Fibroblast of gingiva (primary cell): ENCODE measurements at regions not wholly inside any gene's neighbourhood (a gene's known extent, or its start where the extent isn't known, plus 50 kb on each side); places are given as distances from the start of the nearest gene placed in this dataset.
"Not testable (repeated sequence)": the region's sequence is repeated elsewhere in the genome, so short reads cannot be mapped to it uniquely, and the experiment has no call there.

Experiments
- DNase-seq: peaks from one replicate; pipeline ENCODE4 v3.0.0-alpha.2; 2011; ENCODE audit warnings: low read depth

DNA sequence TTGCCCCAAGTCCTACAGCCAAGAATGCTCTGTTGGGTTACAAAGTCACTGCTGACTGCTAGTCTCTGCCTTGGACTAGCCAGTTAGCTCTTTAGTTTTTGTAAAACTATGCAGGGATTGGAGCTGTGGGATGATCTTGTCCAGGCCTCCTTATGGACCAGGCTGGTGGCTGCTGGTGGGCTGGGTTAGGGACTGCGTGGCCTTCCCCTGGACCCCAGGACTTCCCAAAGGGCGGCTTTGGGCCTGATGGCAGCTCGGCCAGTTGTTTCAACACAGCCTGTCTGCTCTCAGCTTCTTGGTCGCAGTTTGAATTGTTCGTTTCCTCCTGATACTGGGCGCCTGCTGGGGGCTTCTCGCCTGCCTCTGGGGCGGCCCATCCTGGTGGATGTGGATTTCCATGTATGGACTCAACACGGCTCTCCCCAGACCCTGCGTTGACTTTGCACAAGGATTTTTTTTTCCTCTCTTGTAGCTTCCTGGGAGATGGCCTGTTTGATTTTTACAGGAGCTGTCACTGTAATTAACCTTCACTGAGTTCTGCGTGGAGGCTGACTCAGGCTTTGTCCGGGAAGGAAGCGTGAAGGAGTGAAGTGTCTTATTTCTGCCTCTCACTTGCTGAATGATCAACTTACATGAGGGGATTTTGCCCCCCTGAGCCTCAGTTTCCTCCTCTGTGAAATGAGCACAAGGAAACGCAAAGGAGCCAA lies 91.9 kb upstream of the NEURL1B start:
- no peak for DNase-seq

DNA sequence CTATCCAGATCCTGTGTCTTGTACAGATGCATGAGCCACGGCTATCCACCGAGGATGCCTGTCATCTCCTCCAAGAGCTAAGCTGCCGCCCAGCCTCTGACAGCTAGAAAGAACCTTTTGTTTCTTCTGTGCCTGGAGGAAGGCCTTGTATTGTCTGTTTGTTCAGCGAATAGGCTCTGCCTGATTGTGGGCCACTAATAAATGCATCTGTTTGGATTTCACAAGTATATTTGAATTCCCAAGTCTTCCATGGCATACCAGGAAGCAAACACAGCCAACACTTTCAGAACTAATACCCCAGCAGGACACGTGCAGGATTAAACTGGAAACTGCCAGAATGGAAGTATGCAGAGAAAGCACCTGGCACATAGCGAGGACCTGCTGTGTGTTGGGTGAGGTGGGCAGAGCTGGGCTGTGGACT lies 92.7 kb upstream of the NEURL1B start:
- DNase-seq = no peak

DNA sequence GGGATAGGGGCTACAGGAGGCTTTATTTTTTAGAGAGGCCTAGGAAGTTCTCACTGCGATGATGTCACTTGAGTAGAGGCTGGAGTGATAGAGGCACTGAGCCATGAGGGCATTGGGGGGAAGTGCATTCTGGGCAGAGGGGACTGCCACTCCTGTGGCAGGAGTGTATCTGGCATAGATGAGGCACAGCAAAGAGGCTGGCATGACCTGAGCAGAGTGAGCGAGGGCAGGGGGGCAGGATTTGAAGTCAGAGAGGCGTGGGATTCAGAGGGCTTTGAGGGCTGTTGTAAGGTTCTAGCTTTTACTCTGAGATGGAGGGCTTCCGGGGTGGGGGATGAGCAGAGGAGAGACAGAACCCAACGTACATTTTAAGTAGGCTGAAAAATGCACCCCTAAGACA lies 91.9 kb upstream of the SH3PXD2B start:
- DNase-seq = no peak

DNA sequence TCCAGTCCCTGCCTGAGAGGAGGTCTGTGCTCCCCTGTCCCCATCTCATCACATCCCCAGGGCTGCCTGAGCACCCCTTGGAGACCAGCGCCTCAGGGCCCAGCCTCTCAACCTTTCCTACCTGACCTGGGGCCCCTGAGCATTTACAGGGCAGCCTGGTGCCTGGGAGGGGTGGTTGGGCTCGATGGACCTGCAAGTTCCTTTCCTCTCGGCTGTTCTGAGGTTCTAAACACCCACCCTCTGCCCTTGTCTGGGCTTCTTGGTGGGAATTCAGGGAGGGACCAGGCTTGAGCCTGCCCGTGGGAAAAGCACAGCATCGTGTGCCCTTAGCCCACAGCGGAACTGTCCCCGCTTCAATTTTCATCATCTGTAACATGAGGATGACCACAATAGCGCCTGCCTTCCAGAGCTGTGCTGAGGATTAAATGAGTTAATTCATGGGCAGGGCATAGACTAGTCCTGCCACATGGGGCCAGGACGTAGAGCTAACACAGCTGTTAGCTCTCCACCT lies 91.0 kb upstream of the SH3PXD2B start:
- no peak for DNase-seq

DNA sequence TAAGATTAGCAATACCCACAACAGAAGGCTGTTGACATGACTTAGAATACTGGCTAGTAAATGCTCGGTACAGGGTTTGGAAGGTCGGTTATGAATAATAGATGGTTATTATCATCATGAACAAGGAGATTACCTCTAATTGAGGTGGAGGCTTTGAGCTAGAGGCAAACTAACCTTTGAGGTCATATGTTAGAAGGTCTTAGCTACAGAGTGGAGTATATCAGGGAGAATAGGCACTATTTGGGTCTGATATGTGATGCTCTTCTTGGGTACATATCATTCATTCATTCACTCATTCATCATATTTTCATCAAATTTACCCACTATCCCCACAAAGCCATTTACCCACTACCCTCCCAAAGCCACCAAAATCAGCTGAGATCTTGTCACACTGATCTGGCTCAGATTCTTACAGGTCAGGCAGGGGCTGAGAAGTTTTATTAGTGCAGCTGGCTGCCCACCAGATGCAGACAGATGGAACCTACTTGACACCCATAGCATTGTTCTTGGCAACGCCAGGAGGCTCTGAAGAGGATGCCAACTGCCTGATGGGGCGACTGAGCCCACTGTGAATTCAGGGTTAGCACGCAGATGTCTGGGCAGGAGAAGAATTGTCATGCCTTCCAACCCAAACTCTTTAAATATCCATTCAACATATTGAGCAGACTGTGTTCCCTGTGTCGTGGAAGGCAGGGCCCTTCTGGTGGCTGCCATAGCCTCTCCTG lies 90.2 kb upstream of the SH3PXD2B start:
- DNase-seq = no peak

DNA sequence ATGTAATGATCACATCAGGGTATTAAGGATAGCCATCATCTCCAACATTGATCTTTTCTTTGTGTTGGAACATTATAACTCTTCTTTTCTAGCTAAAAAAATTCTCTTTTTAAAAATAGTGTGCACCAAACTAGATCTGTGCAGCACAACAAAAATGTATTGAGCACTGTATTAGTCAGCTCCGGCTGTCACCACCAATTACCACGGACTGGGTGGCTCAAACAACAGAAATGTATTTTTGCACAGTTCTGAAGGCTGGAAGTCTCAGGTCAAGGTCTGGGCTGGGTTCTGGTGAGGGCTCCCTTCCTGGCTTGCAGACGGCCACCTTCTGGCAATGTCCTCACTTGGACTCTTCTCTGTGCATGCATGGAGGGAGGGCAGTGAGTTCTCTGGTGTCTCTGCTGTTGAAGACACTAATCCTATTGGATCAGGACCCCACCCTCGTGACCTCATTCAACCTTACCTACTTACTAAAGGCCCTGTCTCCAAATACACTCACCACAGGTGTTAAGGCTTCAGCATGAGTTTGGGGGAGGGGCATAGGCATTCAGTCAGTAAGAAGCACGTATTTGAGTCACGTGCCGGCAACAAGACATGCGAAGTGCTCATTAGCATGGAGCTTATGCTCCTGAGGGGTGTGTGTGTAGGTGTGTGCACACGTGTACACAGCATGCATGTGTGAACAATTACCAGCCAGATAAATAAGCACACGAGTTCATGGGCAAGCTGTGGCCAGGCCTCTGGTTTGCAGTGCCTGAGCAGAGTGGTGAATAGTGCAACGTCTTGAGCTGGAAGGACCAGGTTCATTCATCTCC lies 89.4 kb upstream of the SH3PXD2B start:
- no peak for DNase-seq

DNA sequence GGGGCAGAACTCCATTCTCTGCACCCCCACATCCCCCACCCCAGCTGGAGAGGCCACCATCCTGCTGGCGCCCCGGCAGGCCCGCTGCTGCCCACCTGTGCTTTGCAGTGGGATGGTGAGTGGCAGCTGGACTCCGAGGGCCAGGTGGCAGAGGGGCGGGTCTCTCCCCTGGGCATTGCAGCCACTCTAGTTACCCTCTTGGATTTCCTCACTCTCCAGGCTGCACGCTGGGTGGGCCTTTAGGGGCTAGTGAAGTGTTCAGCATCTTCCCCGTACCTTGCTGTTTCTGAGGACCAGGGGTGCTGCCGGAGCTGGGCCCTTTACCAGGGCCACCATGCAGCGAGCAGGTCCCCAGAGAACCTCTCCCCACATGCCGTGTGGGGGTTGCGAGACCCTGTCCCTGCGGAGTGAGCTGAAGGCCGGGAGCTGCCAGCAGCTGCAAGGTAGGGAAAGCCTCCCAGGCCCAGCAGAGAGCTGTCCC lies 88.4 kb upstream of the SH3PXD2B start:
- DNase-seq = no peak

DNA sequence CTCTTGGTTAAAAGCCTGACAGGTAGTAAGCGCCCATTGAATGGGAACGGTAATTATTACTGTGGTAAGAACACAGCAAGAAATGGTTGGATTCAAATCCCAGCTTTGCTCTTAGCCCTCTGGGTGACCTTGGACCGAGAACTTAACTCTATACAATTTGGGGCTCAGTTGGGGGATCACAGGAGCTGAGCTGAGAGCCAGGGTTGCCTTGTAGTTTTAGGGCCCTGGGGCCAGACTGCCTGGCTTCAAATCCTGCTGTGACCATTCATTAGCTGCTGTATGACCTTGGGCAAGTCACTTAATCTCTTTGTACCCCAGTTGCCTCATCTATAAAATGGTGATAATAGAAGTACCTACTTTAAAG lies 87.4 kb upstream of the SH3PXD2B start:
- DNase-seq = no peak

DNA sequence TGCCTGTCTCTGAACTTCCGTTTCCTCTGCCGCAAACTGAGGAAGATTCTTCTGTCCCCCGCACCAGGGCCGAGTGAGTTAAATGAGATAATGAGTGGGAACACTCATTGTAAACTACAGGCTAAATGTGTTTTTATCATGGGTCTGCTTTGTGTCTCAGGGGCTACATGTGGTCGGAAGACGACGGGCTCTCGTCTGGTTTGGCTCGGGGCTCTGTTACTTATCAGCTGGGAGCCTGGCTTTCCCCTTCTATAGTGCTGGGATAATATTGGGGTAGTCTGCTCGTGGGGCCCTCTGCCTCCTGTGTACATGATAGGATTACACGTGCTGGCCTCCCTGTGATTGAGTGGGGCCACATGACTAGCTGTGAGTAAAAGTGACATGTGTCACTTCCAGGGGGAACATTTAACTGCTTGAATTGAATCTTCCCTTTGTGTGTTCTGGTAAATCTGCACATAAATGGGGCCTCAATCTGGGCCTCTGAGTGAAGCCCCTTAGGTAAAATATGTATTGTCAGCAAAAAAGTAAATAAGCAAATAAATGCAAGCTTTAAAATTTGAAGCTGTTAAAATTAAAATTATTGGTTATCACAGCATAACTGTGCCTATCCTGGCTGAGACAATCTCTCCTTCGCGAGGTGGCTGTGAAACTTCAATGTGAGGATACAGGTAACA lies 86.9 kb upstream of the SH3PXD2B start:
- DNase-seq = no peak

DNA sequence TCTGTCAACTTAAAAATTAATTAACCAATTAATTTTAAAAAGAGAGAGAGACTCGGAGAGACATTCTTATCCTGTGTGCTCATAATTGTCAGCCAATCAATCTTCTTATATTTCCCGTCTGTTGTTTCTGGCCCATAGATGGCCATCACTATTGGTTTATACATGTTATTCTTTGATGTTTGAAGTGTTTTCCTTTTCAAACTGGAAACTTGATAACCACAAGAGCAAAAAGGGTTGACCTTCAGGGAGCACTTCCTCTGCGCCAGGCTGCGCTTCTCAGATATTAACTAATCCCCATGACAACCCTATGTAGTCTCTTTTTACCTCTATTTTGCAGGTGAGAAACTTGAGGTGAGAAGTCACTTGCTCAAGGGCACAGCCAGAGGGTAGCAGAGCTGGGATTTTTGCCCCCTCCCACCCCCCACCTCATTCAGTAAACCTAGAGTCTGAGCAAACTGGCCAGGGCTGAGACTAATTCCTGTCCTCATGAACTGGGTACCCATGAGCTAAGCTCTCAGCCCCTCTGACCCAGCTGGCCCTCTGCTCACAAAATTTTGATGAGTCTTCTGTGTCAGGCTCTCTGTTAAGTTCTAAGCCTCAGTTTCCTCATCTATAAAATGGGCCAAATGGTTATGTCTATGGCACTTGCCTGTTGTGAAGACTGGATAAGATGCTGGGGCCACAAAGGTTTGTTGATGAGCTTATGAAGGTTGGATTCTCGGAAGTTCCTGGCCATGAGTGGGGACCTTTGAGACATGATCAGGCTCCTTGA lies 86.0 kb upstream of the SH3PXD2B start:
- no peak for DNase-seq

DNA sequence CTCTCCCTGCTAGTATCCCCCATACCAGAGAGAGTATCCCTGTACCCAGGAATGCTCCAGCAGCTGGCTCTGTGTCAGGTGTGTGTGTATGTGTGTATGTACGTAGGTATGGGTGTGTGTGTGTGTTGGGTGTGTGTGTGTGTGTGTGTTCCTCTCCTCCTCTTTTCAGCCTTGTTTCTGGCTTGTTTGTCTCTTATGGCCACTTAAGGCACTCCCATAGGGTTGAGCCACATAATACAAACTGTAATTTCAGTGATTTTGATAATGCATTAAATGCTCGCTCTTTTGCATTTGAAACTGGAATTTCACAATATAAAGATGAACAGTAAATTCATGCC lies 80.8 kb upstream of the SH3PXD2B start:
- no peak for DNase-seq

DNA sequence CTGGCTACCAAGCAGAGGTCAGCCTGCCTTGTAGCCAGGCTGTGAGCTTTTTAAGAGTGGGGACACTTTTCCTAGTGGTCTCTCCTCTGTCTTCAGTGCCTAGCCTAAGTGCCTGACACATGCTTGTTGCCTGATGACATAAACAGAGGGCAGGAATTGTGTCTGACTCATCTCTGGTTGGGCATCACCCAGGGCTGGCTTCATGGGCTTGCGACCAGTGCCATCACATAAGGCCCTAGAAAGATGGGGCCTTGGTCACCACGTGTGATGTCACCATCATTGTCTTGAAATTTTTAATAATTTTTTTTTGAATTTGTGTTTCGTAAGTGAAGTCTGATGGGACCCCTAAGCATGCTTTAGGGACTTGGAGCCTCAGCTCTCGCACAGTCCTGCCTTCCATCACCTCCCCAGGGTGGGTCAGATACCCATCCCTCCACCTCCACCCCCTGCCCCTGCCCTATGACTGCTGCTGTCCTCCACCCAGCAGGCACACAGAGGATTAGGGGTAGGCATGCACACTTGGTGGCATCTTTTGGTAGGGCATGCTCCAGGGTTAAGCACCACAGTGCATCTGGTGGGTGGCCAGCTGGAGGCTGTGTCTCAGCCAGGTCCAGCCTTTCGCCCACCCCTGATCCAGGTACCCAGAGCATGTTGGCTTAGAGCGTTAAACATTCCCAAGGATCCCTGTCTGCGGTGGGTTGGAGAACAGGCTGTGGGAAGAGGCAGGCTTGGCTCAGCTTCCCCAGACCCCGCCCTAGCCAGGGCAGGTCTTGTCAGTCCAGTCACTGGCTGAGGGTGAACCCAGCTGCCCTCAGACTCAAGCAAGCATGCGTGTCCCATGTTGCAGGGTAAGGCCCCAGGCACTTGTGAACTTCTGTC lies 80.1 kb upstream of the SH3PXD2B start:
- no peak for DNase-seq

DNA sequence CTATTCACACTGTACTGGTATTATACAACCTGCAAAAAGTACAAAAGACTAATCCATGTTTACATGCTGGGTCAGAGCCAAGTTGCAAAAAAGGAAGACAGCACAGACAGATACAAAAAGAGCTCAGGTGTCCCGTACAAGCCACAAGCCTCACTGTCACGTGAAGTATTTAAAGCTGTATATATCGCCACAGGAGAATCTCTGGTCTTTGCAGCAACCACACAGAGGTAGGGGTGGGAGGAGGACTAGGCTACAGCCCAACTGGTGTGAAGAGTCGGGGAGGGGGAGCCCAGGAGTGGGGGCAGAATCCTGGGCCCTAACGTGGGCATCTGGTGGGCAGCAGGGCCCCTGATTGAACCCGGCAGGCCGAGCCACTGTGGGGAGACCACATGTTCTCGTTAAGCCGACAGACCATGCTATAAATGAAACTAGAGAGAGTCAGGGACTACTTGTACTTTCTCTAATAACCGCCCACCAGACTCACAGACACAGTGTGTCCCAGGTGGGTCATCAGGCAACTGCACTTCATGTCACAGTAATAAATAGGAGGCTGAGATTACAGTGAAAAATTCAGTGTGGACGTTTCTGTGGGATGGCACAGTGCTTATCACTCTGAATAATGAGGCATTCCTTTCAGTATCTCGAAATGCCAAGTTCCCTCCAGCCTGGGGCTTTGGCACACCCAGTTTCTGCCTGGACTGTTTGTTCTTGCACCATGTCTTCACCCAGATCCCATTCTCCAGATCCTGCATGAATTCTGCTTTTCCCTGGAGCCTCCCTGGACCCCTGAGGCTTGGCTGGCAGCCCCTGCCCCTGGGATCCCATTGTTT lies 79.3 kb upstream of the SH3PXD2B start:
- no peak for DNase-seq

DNA sequence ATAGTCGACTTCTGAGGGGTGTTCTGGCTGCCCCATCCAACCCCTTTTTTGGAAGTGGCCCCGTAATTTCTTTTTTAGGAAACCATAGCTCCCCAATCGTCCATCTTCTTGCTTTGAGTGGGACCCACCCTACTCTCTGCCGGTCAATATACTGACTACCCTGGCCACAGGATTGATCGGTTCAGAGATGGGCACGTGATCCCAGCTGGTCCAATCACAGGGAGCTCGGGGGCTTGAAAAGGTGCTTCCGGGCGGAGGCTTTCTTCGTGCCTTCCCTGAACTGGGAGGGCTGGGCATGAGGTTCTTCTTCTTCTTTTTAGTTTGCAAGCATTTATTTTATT lies 78.7 kb upstream of the SH3PXD2B start:
- no peak for DNase-seq

DNA sequence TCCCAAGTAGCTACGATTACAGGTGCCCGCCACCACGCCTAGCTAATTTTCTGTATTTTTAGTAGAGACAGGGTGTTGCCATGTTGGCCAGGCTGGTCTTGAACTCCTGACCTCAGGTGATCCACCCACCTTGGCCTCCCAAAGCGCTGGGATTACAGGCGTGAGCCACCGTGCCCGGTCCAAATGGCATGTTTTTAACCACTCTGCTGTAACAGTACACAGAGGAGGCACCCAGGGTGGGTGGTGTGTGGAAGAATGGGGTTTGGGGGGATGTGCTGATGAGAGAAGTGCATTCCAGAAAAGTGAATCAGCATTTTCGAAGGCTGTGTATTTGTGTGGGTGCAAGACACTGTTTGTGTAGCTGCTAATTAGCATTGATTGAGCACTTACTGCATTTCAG lies 78.1 kb upstream of the SH3PXD2B start:
- DNase-seq = not testable (repeated sequence)

DNA sequence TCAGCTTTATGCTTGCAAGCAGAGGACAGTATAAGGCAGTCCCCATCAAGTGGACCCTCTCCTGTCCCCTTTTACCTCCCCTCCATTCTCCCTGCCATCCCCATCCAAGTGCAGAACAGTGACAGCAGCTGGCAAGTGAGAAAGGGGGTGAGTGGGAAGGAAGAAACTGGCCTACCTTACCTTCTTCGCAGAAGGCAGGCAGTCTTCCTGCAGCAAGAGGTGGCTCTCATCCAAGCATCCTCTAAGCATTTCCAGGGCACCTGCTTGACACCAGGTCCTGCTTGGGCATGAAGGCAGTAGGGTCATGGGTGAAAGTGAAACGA lies 77.3 kb upstream of the SH3PXD2B start:
- no peak for DNase-seq

DNA sequence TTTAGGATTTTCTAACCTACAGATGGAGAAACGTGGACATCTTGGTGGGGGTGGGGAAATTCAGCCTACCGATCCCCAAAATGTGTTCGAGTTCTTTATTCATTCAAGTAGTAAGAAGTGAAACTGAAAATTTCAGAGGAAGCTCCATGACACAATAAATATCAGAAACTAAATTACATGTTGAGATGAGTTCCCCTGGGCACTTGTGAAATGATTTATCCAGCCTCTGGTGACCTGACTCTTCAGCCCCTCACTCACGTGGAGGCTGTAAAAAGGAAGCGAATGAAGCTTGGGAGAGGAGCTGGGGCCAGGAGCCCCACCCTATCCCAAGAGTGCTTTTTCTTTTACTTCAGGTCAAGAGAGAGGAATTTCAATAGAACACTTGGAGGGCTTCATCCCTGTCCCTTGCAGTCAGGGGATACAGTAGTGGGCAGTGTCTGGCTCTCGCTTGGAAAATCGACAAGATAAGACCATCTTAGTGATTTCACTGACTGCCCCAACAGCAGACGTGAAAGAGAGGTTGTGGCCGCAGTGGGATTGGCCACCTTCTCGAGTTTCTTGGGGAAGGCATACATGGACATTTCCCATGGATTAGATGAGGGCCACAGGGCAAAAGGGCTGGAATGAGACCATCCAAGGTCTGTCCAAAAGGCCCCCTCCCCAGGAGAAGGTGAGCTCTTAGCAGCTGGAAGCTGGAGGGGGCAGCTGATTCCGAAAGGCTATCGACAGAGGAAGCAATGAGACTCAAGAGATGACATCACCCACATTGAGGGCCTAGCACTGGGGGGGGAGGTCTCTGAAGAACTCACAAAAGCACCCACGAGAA lies 76.8 kb upstream of the SH3PXD2B start:
- DNase-seq = no peak

DNA sequence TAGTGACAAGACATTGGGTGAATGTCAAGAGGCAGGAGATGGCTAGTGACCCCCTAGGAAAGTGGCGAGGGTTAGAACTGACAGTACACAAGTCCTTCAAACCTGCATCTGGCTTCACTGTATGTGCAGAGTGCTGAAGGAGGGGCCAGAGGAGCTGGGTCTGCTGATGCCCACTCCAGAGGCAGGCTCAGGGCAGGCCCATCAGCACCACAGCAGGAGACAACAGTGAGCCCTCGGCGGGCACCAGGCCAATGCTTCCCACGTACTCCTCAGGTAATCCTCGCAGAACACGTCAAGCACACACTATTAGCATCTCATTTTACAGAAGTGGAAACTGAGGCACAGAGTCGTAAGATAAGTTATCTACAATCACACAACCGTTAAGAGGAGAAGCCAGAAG lies 76.1 kb upstream of the SH3PXD2B start:
- DNase-seq = no peak

DNA sequence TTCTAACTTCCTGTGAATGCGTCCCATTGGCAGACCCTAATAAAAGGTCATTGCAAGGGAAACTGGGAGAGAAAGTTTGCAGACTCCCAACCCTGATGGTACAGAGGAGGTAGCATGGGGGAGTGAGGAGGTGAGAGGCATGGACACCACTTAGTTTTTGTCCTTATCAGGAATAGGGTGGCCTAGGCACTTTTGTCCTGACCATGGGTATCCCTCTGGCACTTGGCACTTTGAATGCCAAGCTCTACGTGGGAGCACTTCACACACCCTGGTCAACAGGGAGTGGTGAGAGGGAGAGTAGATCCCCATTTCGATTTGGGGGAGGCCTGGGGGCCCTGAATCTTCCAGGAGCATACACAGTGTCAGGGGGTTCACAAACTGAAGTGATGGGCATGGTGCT lies 75.6 kb upstream of the SH3PXD2B start:
- no peak for DNase-seq
